B cell (primary cell): ENCODE measurements at regions not wholly inside any gene's neighbourhood (a gene's known extent, or its start where the extent isn't known, plus 50 kb on each side); places are given as distances from the start of the nearest gene placed in this dataset.

Experiments used
- ATAC-seq: fragments of 200-7000 bp; cut with Tn5 transposase; one replicate; pipeline ENCODE4 v1.10.0; 2021; ENCODE audit warnings: low read depth, mild to moderate bottlenecking, moderate number of reproducible peaks, moderate library complexity
- CTCF ChIA-PET: fragments of 350-600 bp; sonication (Branson Sonifier 250); formaldehyde crosslinking; loops from one replicate; lab custom pipeline; 2021; ENCODE audit warnings: antibody characterized with exemption, inconsistent platforms; lab: Charles Lee
- POLR2A ChIA-PET: fragments of 350-600 bp; sonication (Branson Sonifier 250); formaldehyde crosslinking; loops from one replicate; lab custom pipeline; 2021; ENCODE audit warnings: antibody characterized with exemption; lab: Charles Lee
- DNase-seq: peaks from one replicate; pipeline ENCODE4 v3.0.0; 2013
- H2AFZ ChIP-seq: 2 replicates; pipeline ENCODE4 v1.6.1; 2012; ENCODE audit warnings: mild to moderate bottlenecking, low read depth, low read length; ENCODE audit not compliant: insufficient read depth, poor library complexity, severe bottlenecking
- H3K27ac ChIP-seq, 2 donors: 1 replicate in 1 of 2; 2 replicates in 1 of 2; pipeline ENCODE4 v1.5.1; 2012 to 2013; ENCODE audit warnings: low read length in 2 of 2, mild to moderate bottlenecking in 2 of 2, moderate library complexity in 1 of 2
- H3K27me3 ChIP-seq, 4 experiments: fragments of 200-600 bp in 1 of 4; sonication (generic) in 1 of 4; replicated peaks in 1 of 4; 1 replicate in 2 of 4; 2 replicates in 2 of 4; pipeline versions ENCODE4 v1.6.1 to v1.7.0; 2013 to 2016; ENCODE audit warnings: low read length in 3 of 4, mild to moderate bottlenecking in 2 of 4, mixed read lengths in 1 of 4, moderate library complexity in 1 of 4; ENCODE audit not compliant: insufficient read depth in 4 of 4, control insufficient read depth in 3 of 4; ENCODE audit errors: control extremely low read depth in 1 of 4
- H3K36me3 ChIP-seq, 2 experiments: replicated peaks in 1 of 2; 1 replicate in 1 of 2; 2 replicates in 1 of 2; pipeline versions ENCODE4 v1.6.1 to v1.7.1; 2013; ENCODE audit warnings: low read length in 1 of 2; ENCODE audit not compliant: insufficient read depth in 2 of 2, control insufficient read depth in 1 of 2; ENCODE audit errors: control extremely low read depth in 1 of 2, extremely low read depth in 1 of 2
- H3K4me1 ChIP-seq, 2 donors: fragments of 200-600 bp in 1 of 2; sonication (generic) in 1 of 2; 1 replicate in 1 of 2; 2 replicates in 1 of 2; pipeline versions ENCODE4 v1.5.1 to v1.6.1; 2013 to 2017; ENCODE audit warnings: low read length in 2 of 2; ENCODE audit not compliant: control insufficient read depth in 2 of 2, insufficient read depth in 2 of 2
- H3K4me2 ChIP-seq: replicated peaks from 2 replicates; pipeline ENCODE3; 2012; ENCODE audit warnings: mild to moderate bottlenecking, low read depth, low read length; ENCODE audit not compliant: poor library complexity, severe bottlenecking
- H3K4me3 ChIP-seq, 5 experiments: fragments of 200-600 bp in 1 of 5; sonication (generic) in 1 of 5; 1 replicate in 3 of 5; 2 replicates in 2 of 5; pipeline versions ENCODE4 v1.5.1 to v1.7.0; 2011 to 2016; ENCODE audit warnings: low read length in 4 of 5, mild to moderate bottlenecking in 4 of 5, low read depth in 2 of 5, control low read depth in 1 of 5, moderate library complexity in 1 of 5; ENCODE audit not compliant: insufficient read depth in 1 of 5; ENCODE audit errors: control extremely low read depth in 1 of 5, extremely low read depth in 1 of 5
- H3K79me2 ChIP-seq: fragments of 200-600 bp; sonication (generic); one replicate; pipeline ENCODE4 v1.6.0; 2016; ENCODE audit warnings: low read length; ENCODE audit not compliant: control insufficient read depth, insufficient read depth
- H3K9ac ChIP-seq: fragments of 200-600 bp; sonication (generic); 2 replicates; pipeline ENCODE4 v1.6.1; 2017; ENCODE audit warnings: mild to moderate bottlenecking, low read length, moderate library complexity
- H3K9me3 ChIP-seq, 3 donors: one replicate each; pipeline versions ENCODE4 v1.6.1 to v1.7.1; 2013; ENCODE audit warnings: low read length in 2 of 3; ENCODE audit not compliant: control insufficient read depth in 2 of 3, insufficient read depth in 1 of 3; ENCODE audit errors: control extremely low read depth in 1 of 3
- H4K20me1 ChIP-seq: 2 replicates; pipeline ENCODE4 v1.6.0; 2012; ENCODE audit warnings: mild to moderate bottlenecking, low read length; ENCODE audit not compliant: insufficient read depth, control insufficient read depth, poor library complexity, severe bottlenecking
- H3K27ac Mint-ChIP-seq: one replicate; pipeline ENCODE4 v1.8.0; 2021; ENCODE audit warnings: mixed read lengths
- H3K27me3 Mint-ChIP-seq: one replicate; pipeline ENCODE4 v1.8.0; 2021; ENCODE audit warnings: mixed read lengths
- H3K4me1 Mint-ChIP-seq: one replicate; pipeline ENCODE4 v1.8.0; 2021; ENCODE audit warnings: mixed read lengths
- H3K4me3 Mint-ChIP-seq: one replicate; pipeline ENCODE4 v1.8.0; 2021; ENCODE audit warnings: mixed read lengths
- H3K9me3 Mint-ChIP-seq: one replicate; pipeline ENCODE4 v1.8.0; 2022; ENCODE audit warnings: mixed read lengths; ENCODE audit not compliant: insufficient read depth
- CTCF ChIP-seq: fragments of 200-600 bp; IDR thresholded peaks from one replicate; pipeline ENCODE4 v1.8.0; 2022; ENCODE audit warnings: antibody characterized with exemption, mild to moderate bottlenecking
- EZH2 ChIP-seq: IDR thresholded peaks from 2 replicates; pipeline ENCODE4 v1.6.1; 2012; ENCODE audit warnings: borderline replicate concordance, low read depth, mild to moderate bottlenecking, moderate library complexity, low read length; ENCODE audit not compliant: insufficient read depth, poor library complexity, severe bottlenecking
- WGBS: methylation state at CpG from one replicate; pipeline ENCODE4 v1.1.5; 2013; ENCODE audit warnings: missing lambda C conversion rate; ENCODE audit not compliant: insufficient coverage; 5-methylcytosine and 5-hydroxymethylcytosine counted together
- intact Hi-C: fragments of 100-400 bp; cut with micrococcal nuclease; formaldehyde crosslinking; loops from one replicate; pipeline ENCODE4 v1.10.0; 2022

DNA sequence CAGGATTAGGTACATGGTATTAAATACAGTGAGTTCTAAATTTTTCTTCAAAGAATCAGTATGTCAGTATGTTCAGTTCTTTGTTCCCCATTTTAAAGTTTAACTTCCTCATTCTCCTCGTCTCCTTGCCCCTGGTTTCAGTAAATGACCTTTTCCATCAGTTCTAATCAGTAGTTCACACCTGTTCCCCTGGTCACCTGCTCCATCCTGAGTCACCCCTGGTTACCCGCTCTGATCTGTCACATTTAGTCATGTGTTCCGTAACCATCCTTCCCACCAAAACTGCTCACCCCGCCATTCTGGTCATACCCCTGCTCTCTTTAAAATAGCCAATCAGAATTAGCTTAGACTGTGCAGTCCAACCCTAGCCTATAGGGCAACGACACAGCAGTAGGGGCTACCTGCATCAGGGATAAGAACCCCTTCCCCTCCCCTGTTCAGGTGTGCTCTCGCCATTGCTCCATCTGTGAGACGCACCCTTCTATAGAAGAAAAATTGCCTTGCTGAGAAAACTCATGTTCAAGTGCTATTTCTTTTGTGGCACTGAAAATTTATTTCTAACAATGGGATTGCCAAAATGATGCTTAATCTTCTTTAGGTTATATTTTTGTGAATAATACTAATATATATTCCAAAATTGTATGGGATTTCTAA is 181.3 kb downstream of the OR13H1 start:
- TF ChIP-seq CTCF (no peak), EZH2 (no peak)
- Mint-ChIP-seq H3K4me3 (no peak overlapping the region), H3K4me1 (peaks cover 6% of the 10 kb centered on the region), H3K9me3 (peaks cover 4% of the 10 kb centered on the region), H3K27me3 (no peaks in the 10 kb centered on the region), H3K27ac (peak overlapping the region; percentile 59)
- H3K4me2 ChIP-seq: no peak overlapping the region
- peaks cover 0 to 14% of the 10 kb centered on the region in 2 donors for H3K4me1 ChIP-seq
- H3K27me3 ChIP-seq: peaks cover 0 to 3% (median 0%) of the 10 kb centered on the region in 4 experiments
- H3K4me3 ChIP-seq: no peak overlapping the region
- POLR2A ChIA-PET: no interaction called here
- no peak overlapping the region for H2AFZ ChIP-seq
- peaks cover 0 to 24% (median 15%) of the 10 kb centered on the region in 3 donors for H3K9me3 ChIP-seq
- no peaks in the 10 kb centered on the region for H3K36me3 ChIP-seq
- ATAC-seq: peak; percentile 10
- DNase-seq: no peak
- 22% methylated on average over 3 of the region's 7 CpGs for WGBS
- no peaks in the 10 kb centered on the region for H3K79me2 ChIP-seq
- H3K27ac ChIP-seq: no peak overlapping the region
- H4K20me1 ChIP-seq: no peaks in the 10 kb centered on the region
- CTCF ChIA-PET: no interaction called here
- H3K9ac ChIP-seq: no peak overlapping the region
- intact Hi-C loops: no loop called here

GRCh38 chrX:131727778-131728177 is 183.9 kb downstream of the OR13H1 start:
- Mint-ChIP-seq H3K4me1 (peaks cover 6% of the 10 kb centered on the region), H3K9me3 (peaks cover 4% of the 10 kb centered on the region), H3K27me3 (no peaks in the 10 kb centered on the region), H3K27ac (no peak overlapping the region), H3K4me3 (no peak overlapping the region)
- peak overlapping the region in 1 of 2 donors; percentile 39 for H3K27ac ChIP-seq
- peak overlapping the region; percentile 81 for H2AFZ ChIP-seq
- TF ChIP-seq CTCF: no peak
- no peak for TF ChIP-seq EZH2
- peaks cover 0 to 20% (median 15%) of the 10 kb centered on the region in 3 donors for H3K9me3 ChIP-seq
- no peak for DNase-seq
- WGBS: 100% methylated on average over 2 of the region's 9 CpGs
- no peak for ATAC-seq
- intact Hi-C loops: no loop called here
- H3K27me3 ChIP-seq: no peaks in the 10 kb centered on the region
- peaks cover 0 to 14% of the 10 kb centered on the region in 2 donors for H3K4me1 ChIP-seq
- no peaks in the 10 kb centered on the region for H3K36me3 ChIP-seq
- H3K9ac ChIP-seq: no peak overlapping the region
- POLR2A ChIA-PET: no interaction called here
- H4K20me1 ChIP-seq: no peaks in the 10 kb centered on the region
- H3K4me3 ChIP-seq: peak overlapping the region in 3 of 5 experiments; percentile 63 to 81 (median 76)
- no peaks in the 10 kb centered on the region for H3K79me2 ChIP-seq
- CTCF ChIA-PET: no interaction called here
- H3K4me2 ChIP-seq: peak overlapping the region; percentile 76
